Thymus (tissue), 11 donors: ENCODE measurements at regions not wholly inside any gene's neighbourhood (a gene's known extent, or its start where the extent isn't known, plus 50 kb on each side); places are given as distances from the start of the nearest gene placed in this dataset.
"Not testable (repeated sequence)": the region's sequence is repeated elsewhere in the genome, so short reads cannot be mapped to it uniquely, and the experiment has no call there.

ENCODE experiments used
- DNase-seq, 9 donors: peaks; one replicate each; pipeline ENCODE4 v3.0.0-alpha.2; 2013; ENCODE audit warnings: low spot score in 9 of 9, low read depth in 6 of 9, missing footprints in 1 of 9
- H3K27ac ChIP-seq, 2 donors: one replicate each; pipeline ENCODE4 v1.5.1; 2013; ENCODE audit warnings: control low read depth in 1 of 2, low read depth in 1 of 2, low read length in 1 of 2, mild to moderate bottlenecking in 1 of 2, moderate library complexity in 1 of 2
- H3K27me3 ChIP-seq, 2 donors: one replicate each; pipeline ENCODE4 v1.5.1; 2013; ENCODE audit warnings: low read length in 1 of 2; ENCODE audit not compliant: control insufficient read depth in 2 of 2, insufficient read depth in 1 of 2
- H3K36me3 ChIP-seq, 2 donors: one replicate each; pipeline ENCODE4 v1.5.1; 2013; ENCODE audit warnings: low read length in 1 of 2, mild to moderate bottlenecking in 1 of 2, moderate library complexity in 1 of 2; ENCODE audit not compliant: control insufficient read depth in 2 of 2, insufficient read depth in 2 of 2
- H3K4me1 ChIP-seq, 2 donors: one replicate each; pipeline ENCODE4 v1.5.1; 2013; ENCODE audit warnings: low read length in 2 of 2; ENCODE audit not compliant: control insufficient read depth in 2 of 2, insufficient read depth in 2 of 2
- H3K4me3 ChIP-seq, 2 donors: one replicate each; pipeline ENCODE4 v1.5.1; 2013; ENCODE audit warnings: low read length in 2 of 2, control low read depth in 1 of 2, mild to moderate bottlenecking in 1 of 2
- H3K9me3 ChIP-seq, 2 donors: one replicate each; pipeline ENCODE4 v1.5.1; 2013; ENCODE audit warnings: low read length in 1 of 2, mild to moderate bottlenecking in 1 of 2; ENCODE audit not compliant: control insufficient read depth in 2 of 2, insufficient read depth in 1 of 2
- WGBS: extraction: QIAGEN DNeasy Blood & Tissue Kit; methylation state at CpG from one replicate; pipeline ENCODE4 v1.1.7; 2013; 5-methylcytosine and 5-hydroxymethylcytosine counted together
- donor health status: healthy.

- no peak for DNase-seq
- Histone ChIP-seq H3K27me3 (no peaks in the 10 kb centered on the region), H3K27ac (no peak overlapping the region), H3K36me3 (no peaks in the 10 kb centered on the region), H3K4me3 (no peak overlapping the region), H3K9me3 (peaks cover 2 to 4% of the 10 kb centered on the region in 2 donors), H3K4me1 (no peaks in the 10 kb centered on the region)
- WGBS = 97% methylated on average over 6 of the region's 6 CpGs
Observed at GRCh38 chr4:52408471-52408870, 250.6 kb downstream of the USP46 start.

- 92% methylated on average over 18 of the region's 18 CpGs for WGBS
- H3K4me3 ChIP-seq, H3K4me1 ChIP-seq, H3K36me3 ChIP-seq, DNase-seq, H3K27ac ChIP-seq, H3K27me3 ChIP-seq, H3K9me3 ChIP-seq: not testable (repeated sequence)
Observed at GRCh38 chr4:52409766-52410165, 249.3 kb downstream of the USP46 start.

GRCh38 chr4:52410971-52411370, 248.1 kb downstream of the USP46 start:
- Histone ChIP-seq H3K36me3 (no peaks in the 10 kb centered on the region), H3K4me1 (no peaks in the 10 kb centered on the region), H3K4me3 (no peak overlapping the region), H3K27ac (no peak overlapping the region), H3K9me3 (peaks cover 2 to 4% of the 10 kb centered on the region in 2 donors), H3K27me3 (no peaks in the 10 kb centered on the region)
- 90% methylated on average over 3 of the region's 3 CpGs for whole genome bisulfite sequencing
- DNase-seq = no peak

- no peaks in the 10 kb centered on the region for H3K27me3 ChIP-seq
- no peaks in the 10 kb centered on the region for H3K4me1 ChIP-seq
- no peak overlapping the region for H3K4me3 ChIP-seq
- H3K9me3 ChIP-seq = peaks cover 0 to 6% of the 10 kb centered on the region in 2 donors
- no peak for DNase-seq
- H3K36me3 ChIP-seq = no peaks in the 10 kb centered on the region
- 97% methylated on average over 5 of the region's 5 CpGs for WGBS
- H3K27ac ChIP-seq = no peak overlapping the region
Observed at GRCh38 chr4:52420330-52420729, 238.8 kb downstream of the USP46 start.

- Histone ChIP-seq H3K9me3 (peaks cover 0 to 6% of the 10 kb centered on the region in 2 donors), H3K4me3 (no peak overlapping the region), H3K27me3 (no peaks in the 10 kb centered on the region), H3K36me3 (no peaks in the 10 kb centered on the region), H3K27ac (no peak overlapping the region), H3K4me1 (no peaks in the 10 kb centered on the region)
- no peak for DNase-seq
Observed at GRCh38 chr4:52421811-52422213, 237.3 kb downstream of the USP46 start.

GRCh38 chr4:52423967-52424366, 235.1 kb downstream of the USP46 start:
- Histone ChIP-seq H3K36me3 (no peaks in the 10 kb centered on the region), H3K4me1 (no peaks in the 10 kb centered on the region), H3K4me3 (no peak overlapping the region), H3K9me3 (peaks cover 0 to 6% of the 10 kb centered on the region in 2 donors), H3K27me3 (no peaks in the 10 kb centered on the region), H3K27ac (no peak overlapping the region)
- no peak for DNase-seq
- WGBS = 93% methylated on average over 4 of the region's 4 CpGs

- 90% methylated on average over 3 of the region's 3 CpGs for WGBS
- H3K27ac ChIP-seq = no peak overlapping the region
- no peak for DNase-seq
- no peaks in the 10 kb centered on the region for H3K9me3 ChIP-seq
- no peak overlapping the region for H3K4me3 ChIP-seq
- no peaks in the 10 kb centered on the region for H3K36me3 ChIP-seq
- H3K27me3 ChIP-seq = no peaks in the 10 kb centered on the region
- no peaks in the 10 kb centered on the region for H3K4me1 ChIP-seq
Observed at GRCh38 chr4:52425751-52426326, 233.3 kb downstream of the USP46 start.

- H3K4me1 ChIP-seq = no peaks in the 10 kb centered on the region
- H3K27ac ChIP-seq = no peak overlapping the region
- no peaks in the 10 kb centered on the region for H3K36me3 ChIP-seq
- DNase-seq = no peak
- H3K9me3 ChIP-seq = no peaks in the 10 kb centered on the region
- no peak overlapping the region for H3K4me3 ChIP-seq
- no peaks in the 10 kb centered on the region for H3K27me3 ChIP-seq
Observed at GRCh38 chr4:52431410-52431809, 227.7 kb downstream of the USP46 start.

GRCh38 chr4:52431869-52432268, 227.2 kb downstream of the USP46 start:
- Histone ChIP-seq H3K9me3 (no peaks in the 10 kb centered on the region), H3K4me3 (no peak overlapping the region), H3K36me3 (no peaks in the 10 kb centered on the region), H3K27me3 (no peaks in the 10 kb centered on the region), H3K4me1 (no peaks in the 10 kb centered on the region), H3K27ac (no peak overlapping the region)
- WGBS = 81% methylated on average over 4 of the region's 4 CpGs
- DNase-seq = no peak

- not testable (repeated sequence) for H3K9me3 ChIP-seq, DNase-seq, H3K27me3 ChIP-seq, H3K27ac ChIP-seq, H3K4me3 ChIP-seq, H3K36me3 ChIP-seq, H3K4me1 ChIP-seq
- no CpG with 5 or more reads among the region's 1 CpG for WGBS
Observed at GRCh38 chr4:52442524-52442923, 216.6 kb downstream of the USP46 start.
